ENCODE measurements at regions not wholly inside any gene's neighbourhood (a gene's known extent, or its start where the extent isn't known, plus 50 kb on each side); places are given as distances from the start of the nearest gene placed in this dataset.

GRCh38 chr4:100963627-100964026 lies 383.7 kb downstream of the PPP3CA start:
- TF ChIP-seq ZNF274 (IDR thresholded peaks at IDR 0.05; ENCODE audit: low read depth, low read length) = no peak
- no peak for TF ChIP-seq POLR2A (IDR thresholded peaks at IDR 0.05; ENCODE audit: borderline replicate concordance, extremely low read depth, insufficient read depth, insufficient read length)
- TF ChIP-seq, protein P1, sequence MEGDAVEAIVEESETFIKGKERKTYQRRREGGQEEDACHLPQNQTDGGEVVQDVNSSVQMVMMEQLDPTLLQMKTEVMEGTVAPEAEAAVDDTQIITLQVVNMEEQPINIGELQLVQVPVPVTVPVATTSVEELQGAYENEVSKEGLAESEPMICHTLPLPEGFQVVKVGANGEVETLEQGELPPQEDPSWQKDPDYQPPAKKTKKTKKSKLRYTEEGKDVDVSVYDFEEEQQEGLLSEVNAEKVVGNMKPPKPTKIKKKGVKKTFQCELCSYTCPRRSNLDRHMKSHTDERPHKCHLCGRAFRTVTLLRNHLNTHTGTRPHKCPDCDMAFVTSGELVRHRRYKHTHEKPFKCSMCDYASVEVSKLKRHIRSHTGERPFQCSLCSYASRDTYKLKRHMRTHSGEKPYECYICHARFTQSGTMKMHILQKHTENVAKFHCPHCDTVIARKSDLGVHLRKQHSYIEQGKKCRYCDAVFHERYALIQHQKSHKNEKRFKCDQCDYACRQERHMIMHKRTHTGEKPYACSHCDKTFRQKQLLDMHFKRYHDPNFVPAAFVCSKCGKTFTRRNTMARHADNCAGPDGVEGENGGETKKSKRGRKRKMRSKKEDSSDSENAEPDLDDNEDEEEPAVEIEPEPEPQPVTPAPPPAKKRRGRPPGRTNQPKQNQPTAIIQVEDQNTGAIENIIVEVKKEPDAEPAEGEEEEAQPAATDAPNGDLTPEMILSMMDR (IDR thresholded peaks at IDR 0.05 in 2 of 3, conservative IDR thresholded peaks at IDR 0.05 in 1 of 3; ENCODE audit: borderline replicate concordance in 1 of 3, insufficient read depth in 1 of 3, low read depth in 2 of 3, low read length in 2 of 3) = no peak
- TF ChIP-seq CBX3 (IDR thresholded peaks at IDR 0.05; ENCODE audit: low read depth) = no peak
- no peak for TF ChIP-seq YY1 (IDR thresholded peaks at IDR 0.05; ENCODE audit: extremely low read depth, insufficient replicate concordance, low read depth, low read length)
- TF ChIP-seq SP1 (IDR thresholded peaks at IDR 0.05; ENCODE audit: low read depth) = no peak
- no peak for TF ChIP-seq EZH2 (IDR thresholded peaks at IDR 0.05)
- TF ChIP-seq ZBTB33 (IDR thresholded peaks at IDR 0.05; ENCODE audit: extremely low read depth, insufficient replicate concordance, low read length) = no peak
- no peak for TF ChIP-seq EZH2phosphoT487 (IDR thresholded peaks at IDR 0.05; ENCODE audit: borderline replicate concordance)
- TF ChIP-seq JUND (IDR thresholded peaks at IDR 0.05) = no peak
- no peak for TF ChIP-seq ATF3 (IDR thresholded peaks at IDR 0.05)
- no peak for TF ChIP-seq EGR1 (IDR thresholded peaks at IDR 0.05; ENCODE audit: low read depth)
- TF ChIP-seq, protein P2, sequence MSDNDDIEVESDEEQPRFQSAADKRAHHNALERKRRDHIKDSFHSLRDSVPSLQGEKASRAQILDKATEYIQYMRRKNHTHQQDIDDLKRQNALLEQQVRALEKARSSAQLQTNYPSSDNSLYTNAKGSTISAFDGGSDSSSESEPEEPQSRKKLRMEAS (IDR thresholded peaks at IDR 0.05) = no peak
- TF ChIP-seq ELF1 (IDR thresholded peaks at IDR 0.05; ENCODE audit: borderline replicate concordance, low read depth) = no peak
- no peak for TF ChIP-seq RAD21 (IDR thresholded peaks at IDR 0.05; ENCODE audit: low read depth)
- no peak for TF ChIP-seq TCF7L2 (IDR thresholded peaks at IDR 0.05; ENCODE audit: borderline replicate concordance, extremely low read depth, insufficient read depth, insufficient read length)
- TF ChIP-seq SRF (IDR thresholded peaks at IDR 0.05; ENCODE audit: low read depth) = no peak
- no peak for TF ChIP-seq CEBPB (IDR thresholded peaks at IDR 0.05; ENCODE audit: low read depth)
- TF ChIP-seq POLR2AphosphoS5 (IDR thresholded peaks at IDR 0.05; ENCODE audit: low read depth, low read length) = no peak
- ChIA-PET POLR2A (interaction anchor here (0.7 kb wide), 1 partner anchor 302 kb away, joined by 3 read pairs; no protein-coding TSS in a partner anchor), CTCF (no interaction called here), RAD21 (ENCODE audit: low non-redundant PET in 1 of 2, low total read pairs in 2 of 2, uncharacterized antibody in 2 of 2, unreplicated experiment in 2 of 2) (no interaction called here)
- Histone ChIP-seq H3K9me2 (ENCODE audit: insufficient read depth) (no peaks in the 10 kb centered on the region), H3K27me3 (ENCODE audit: insufficient read depth, low read length) (no peaks in the 10 kb centered on the region), H2AFZ (ENCODE audit: low read depth, low read length, poor library complexity, severe bottlenecking) (no peak overlapping the region), H4K20me1 (ENCODE audit: insufficient read depth) (no peaks in the 10 kb centered on the region), H3K4me2 (ENCODE audit: low read length) (no peak overlapping the region), H3K4me1 (ENCODE audit: control insufficient read depth in 1 of 2, insufficient read depth in 2 of 2, low read length in 2 of 2) (no peaks in the 10 kb centered on the region), H3K36me3 (ENCODE audit: control insufficient read depth in 1 of 2, insufficient read depth in 2 of 2, low read length in 2 of 2) (no peaks in the 10 kb centered on the region), H3K9me3 (ENCODE audit: control insufficient read depth in 1 of 2, insufficient read depth in 1 of 2, low read depth in 1 of 2, low read length in 2 of 2) (no peaks in the 10 kb centered on the region), H3K79me2 (ENCODE audit: insufficient read depth, low read length) (no peaks in the 10 kb centered on the region), H3K27ac (ENCODE audit: low read depth, low read length) (no peak overlapping the region), H3K9ac (ENCODE audit: low read length) (no peak overlapping the region), H3K4me3 (replicated peaks in 1 of 2; ENCODE audit: low read depth in 1 of 2, low read length in 2 of 2) (no peak overlapping the region)
- no TSS peak for BruUV-seq (replicated peaks)
- DNase-seq (ENCODE audit: low read depth, low spot score) (no peak), ATAC-seq (no peak)
- intact Hi-C loops (cut with micrococcal nuclease) = no loop called here
